H54 (cell line): ENCODE measurements at regions not wholly inside any gene's neighbourhood (a gene's known extent, or its start where the extent isn't known, plus 50 kb on each side); places are given as distances from the start of the nearest gene placed in this dataset.
"Not testable (repeated sequence)": the region's sequence is repeated elsewhere in the genome, so short reads cannot be mapped to it uniquely, and the experiment has no call there.

ENCODE experiments used
- DNase-seq: peaks from one replicate; pipeline ENCODE4 v3.0.0; 2011; ENCODE audit warnings: low spot score, mixed read lengths; ENCODE audit not compliant: insufficient read length
- FAIRE-seq: peaks from 3 replicates; lab custom pipeline; 2011; peaks lifted over from hg19 to GRCh38; lab: Jason Lieb, UNC
- POLR2A ChIP-seq: IDR thresholded peaks from 2 replicates; pipeline ENCODE4 v1.6.1; 2011; ENCODE audit warnings: low read depth, mild to moderate bottlenecking, low read length

- FAIRE-seq (no peak), DNase-seq (no peak)
- no peak for TF ChIP-seq POLR2A
These were observed 362.3 kb downstream of the PPP1R2C start for GRCh38 chrX:42415636-42416035.

- no peak for FAIRE-seq
These were observed 363.9 kb downstream of the PPP1R2C start for GRCh38 chrX:42414057-42414456.

GRCh38 chrX:42399632-42400024 lies 378.3 kb downstream of the PPP1R2C start:
- DNase-seq: no peak
- TF ChIP-seq POLR2A: no peak
- no peak for FAIRE-seq

More at GRCh38 chrX:42414057-42414456, 363.9 kb downstream of the PPP1R2C start:
- no peak for TF ChIP-seq POLR2A
- DNase-seq: no peak

- FAIRE-seq: no peak
- no peak for DNase-seq
These were observed 378.9 kb downstream of the PPP1R2C start for GRCh38 chrX:42398967-42399631.

GRCh38 chrX:42396136-42396535 lies 381.8 kb downstream of the PPP1R2C start:
- no peak for TF ChIP-seq POLR2A
- DNase-seq: no peak
- no peak for FAIRE-seq

More at GRCh38 chrX:42398967-42399631, 378.9 kb downstream of the PPP1R2C start:
- no peak for TF ChIP-seq POLR2A

GRCh38 chrX:42392846-42393245 lies 385.1 kb downstream of the PPP1R2C start:
- FAIRE-seq (no peak), DNase-seq (no peak)
- TF ChIP-seq POLR2A: no peak

GRCh38 chrX:42386681-42387080 lies 391.3 kb downstream of the PPP1R2C start:
- no peak for DNase-seq
- no peak for TF ChIP-seq POLR2A
- FAIRE-seq: no peak

- no peak for DNase-seq
- FAIRE-seq: no peak
- TF ChIP-seq POLR2A: no peak
These were observed 392.2 kb downstream of the PPP1R2C start for GRCh38 chrX:42385730-42386129.

GRCh38 chrX:42384956-42385355 lies 393.0 kb downstream of the PPP1R2C start:
- DNase-seq: no peak
- FAIRE-seq: no peak
- TF ChIP-seq POLR2A: no peak

- no peak for TF ChIP-seq POLR2A
- FAIRE-seq (no peak), DNase-seq (no peak)
These were observed 399.1 kb downstream of the PPP1R2C start for GRCh38 chrX:42378857-42379256.

- DNase-seq: no peak
- no peak for FAIRE-seq
- no peak for TF ChIP-seq POLR2A
These were observed 402.9 kb downstream of the PPP1R2C start for GRCh38 chrX:42375086-42375485.

- DNase-seq: no peak
These were observed 411.8 kb downstream of the PPP1R2C start for GRCh38 chrX:42366181-42366580.

GRCh38 chrX:42362219-42362618 lies 415.7 kb downstream of the PPP1R2C start:
- DNase-seq: no peak
- FAIRE-seq: no peak
- no peak for TF ChIP-seq POLR2A

More at GRCh38 chrX:42366181-42366580, 411.8 kb downstream of the PPP1R2C start:
- TF ChIP-seq POLR2A: no peak
- no peak for FAIRE-seq

- FAIRE-seq, DNase-seq: not testable (repeated sequence)
These were observed 419.6 kb upstream of the CASK start for GRCh38 chrX:42342981-42343380.
